HG02588 (cell line): ENCODE measurements at regions not wholly inside any gene's neighbourhood (a gene's known extent, or its start where the extent isn't known, plus 50 kb on each side); places are given as distances from the start of the nearest gene placed in this dataset.

Experiments
- ATAC-seq: cut with Tn5 transposase; IDR thresholded peaks from one replicate; pipeline ENCODE4 v1.9.1; 2021; ENCODE audit warnings: mild to moderate bottlenecking, moderate library complexity; ENCODE audit not compliant: unreplicated experiment

DNA sequence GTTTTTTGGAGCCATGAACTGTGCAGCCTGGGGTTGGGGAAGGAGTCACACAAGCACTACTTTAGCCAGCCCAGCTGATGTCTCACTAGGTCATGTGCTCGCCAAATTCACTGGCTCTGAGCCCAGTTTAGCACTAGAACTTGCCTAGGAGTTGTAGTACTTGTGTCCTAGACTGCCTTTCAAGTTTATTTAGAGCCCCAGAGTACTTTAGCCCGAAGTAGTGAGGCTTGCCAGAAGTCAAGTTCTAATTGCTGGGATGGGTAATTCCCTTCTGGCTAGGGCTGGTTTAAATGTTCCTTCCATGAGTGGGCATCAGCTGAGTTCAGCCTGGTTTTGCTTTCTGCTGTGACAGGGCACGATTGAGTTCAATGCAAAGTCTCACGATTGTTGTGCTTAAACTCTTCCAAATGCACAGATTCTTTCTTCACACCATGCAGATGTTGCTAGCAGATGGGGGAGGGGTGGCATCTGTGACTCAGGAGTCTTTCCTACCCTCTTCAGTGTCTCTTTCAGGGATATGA lies 228.2 kb upstream of the ZPLD1 start:
- ATAC-seq = no peak

DNA sequence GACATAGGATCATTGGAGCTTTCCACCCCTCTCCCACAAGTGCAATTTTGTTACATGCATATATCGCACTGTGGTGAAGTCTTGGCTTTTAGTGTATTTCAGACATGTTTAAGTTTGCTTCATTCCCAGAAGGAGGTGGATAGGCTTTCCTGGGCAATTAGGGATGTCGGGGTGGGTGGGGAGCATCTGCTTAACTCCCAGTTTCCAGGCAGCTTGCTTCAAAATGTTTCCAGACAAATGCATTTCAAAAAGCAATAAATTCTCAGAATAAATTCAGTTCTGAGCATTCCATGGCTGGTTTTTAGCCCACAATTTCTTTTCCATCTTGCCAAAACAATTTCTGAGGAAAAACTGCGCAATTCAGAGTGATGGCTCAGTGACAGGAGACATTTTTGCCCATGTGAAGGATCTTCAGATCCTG lies 227.7 kb upstream of the ZPLD1 start:
- no peak for ATAC-seq

- ATAC-seq = no peak
Measured at GRCh38 chr3:102215166-102215565, 219.6 kb upstream of the ZPLD1 start.

GRCh38 chr3:102223132-102223531 lies 211.7 kb upstream of the ZPLD1 start:
- no peak for ATAC-seq

DNA sequence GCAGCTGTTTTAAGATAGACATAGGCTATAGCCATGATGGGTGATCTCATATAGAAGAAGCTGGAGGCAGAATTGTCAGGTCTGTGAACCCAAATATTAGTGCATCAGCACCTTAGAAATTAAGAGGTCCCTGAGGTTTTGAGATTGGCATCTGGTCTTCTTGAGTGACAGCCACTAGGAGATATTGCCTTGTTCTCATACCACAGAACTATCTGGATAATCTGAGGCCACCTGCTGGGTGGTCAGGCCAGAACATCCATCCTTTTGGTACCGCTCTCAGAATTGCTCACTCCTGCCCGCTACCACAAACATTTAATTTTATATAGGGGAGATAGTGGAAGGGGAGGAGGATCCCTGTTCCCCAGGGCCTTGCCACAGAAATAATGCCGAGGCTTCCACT lies 210.6 kb upstream of the ZPLD1 start:
- ATAC-seq = no peak

DNA sequence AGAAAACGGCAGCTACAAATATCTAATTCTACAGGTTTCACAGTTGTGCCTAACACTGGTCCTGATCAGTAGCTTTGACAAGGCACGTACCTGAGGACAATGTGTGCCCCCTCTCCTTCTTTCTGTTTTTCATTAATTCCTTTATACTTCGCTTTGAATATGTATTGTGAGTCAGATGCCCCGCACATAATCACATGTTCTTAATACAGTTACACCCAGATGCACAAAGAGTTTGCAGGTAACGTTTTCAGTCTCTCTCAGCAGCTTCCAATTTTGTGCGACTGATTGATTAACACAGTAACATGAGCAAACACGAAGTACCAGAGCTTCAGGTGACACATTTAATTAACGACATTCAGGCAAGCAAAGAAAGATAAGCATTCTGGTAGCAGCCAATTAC lies 209.8 kb upstream of the ZPLD1 start:
- ATAC-seq = no peak

- peak; percentile 40 for ATAC-seq
Measured at GRCh38 chr3:102225407-102226132, 209.2 kb upstream of the ZPLD1 start.

DNA sequence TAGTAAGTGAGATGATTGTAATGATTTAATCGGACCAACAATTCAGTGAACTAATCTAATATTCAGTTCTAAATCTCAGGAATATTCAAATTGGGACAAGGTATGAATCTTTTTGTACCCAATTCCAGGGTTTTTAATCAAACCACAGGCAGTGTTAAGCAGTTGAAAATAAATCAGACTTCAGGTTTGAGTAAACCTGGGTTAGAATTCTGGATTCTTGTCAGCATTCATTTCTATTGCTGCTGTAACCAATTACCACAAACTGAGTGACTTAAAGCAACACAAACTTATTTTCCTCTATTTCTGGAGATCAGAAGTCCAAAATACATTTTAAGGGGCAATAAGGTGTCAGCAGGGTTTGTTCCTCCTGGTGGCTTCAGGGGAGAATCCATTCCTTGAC lies 208.4 kb upstream of the ZPLD1 start:
- no peak for ATAC-seq

DNA sequence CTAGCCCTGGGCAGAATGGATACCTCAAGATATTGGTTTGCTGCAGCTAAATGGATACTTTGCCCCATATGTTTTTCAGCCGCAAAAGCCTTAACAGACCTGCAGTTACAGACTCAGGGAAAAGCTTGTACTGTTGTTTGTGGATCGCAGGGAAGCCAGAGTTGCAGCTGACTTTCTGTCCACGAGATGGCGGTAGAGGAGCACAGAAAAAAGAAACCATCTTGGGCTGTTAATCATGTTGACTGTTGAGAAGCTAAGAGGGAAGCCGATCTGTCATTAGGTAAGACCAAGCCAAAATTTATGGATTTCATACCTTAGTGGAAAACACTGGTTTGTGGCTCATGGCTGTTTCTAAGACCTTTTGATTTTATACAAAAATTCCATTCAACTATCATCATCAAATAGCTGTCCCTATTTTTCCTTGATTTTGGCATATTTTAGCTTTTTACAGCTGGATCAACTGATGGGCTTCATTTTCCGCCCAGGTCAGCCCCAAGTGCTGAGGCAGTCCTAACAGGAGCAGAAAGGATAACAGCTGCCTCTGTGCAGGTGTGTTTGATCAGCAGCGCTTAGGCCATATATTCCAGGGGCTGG lies 205.7 kb upstream of the ZPLD1 start:
- peak; percentile 46 for ATAC-seq

- ATAC-seq = no peak
Measured at GRCh38 chr3:102230057-102230456, 204.8 kb upstream of the ZPLD1 start.

GRCh38 chr3:102233881-102234280 lies 200.9 kb upstream of the ZPLD1 start:
- peak; percentile 96 for ATAC-seq

DNA sequence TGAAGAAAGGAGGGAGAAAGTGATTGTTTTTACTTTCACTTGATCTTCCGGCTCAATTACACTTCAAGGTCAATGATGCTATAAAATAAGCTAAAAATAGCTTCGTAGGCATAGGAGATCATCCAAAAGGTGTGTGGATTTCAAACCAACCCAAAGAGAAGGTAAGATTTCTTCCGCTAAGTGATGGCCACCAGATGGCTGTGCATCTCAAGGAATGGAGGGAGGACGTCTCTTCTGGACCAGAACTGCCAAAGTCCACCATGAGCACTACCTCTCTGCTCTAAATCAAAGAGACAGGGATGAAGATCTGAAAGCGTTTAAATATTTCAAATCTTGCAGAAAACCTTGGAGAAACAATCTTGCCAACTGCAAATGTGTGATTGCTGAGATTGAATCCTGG lies 199.1 kb upstream of the ZPLD1 start:
- no peak for ATAC-seq

DNA sequence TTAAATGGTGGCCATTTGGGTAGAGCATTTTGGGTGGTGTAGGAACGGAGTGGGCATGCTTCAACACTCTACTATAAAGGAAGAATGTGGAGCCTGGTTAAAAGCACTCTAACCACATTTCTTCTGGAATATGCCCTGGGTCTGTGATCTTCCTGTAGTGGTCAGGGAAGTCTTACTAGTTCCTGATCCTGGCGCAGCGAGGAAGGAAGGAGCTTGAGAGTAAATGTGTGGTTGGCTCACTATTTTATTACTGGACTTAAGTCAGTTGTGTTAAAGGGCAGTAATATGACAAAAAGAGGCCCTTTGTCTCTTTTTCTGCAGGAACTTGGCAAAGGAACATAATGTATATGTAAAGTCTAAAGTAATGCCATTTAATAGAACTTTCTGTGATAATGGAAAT lies 197.6 kb upstream of the ZPLD1 start:
- ATAC-seq = no peak

- ATAC-seq = no peak
Measured at GRCh38 chr3:102237838-102238237, 197.0 kb upstream of the ZPLD1 start.

- ATAC-seq = no peak
Measured at GRCh38 chr3:102238362-102238761, 196.5 kb upstream of the ZPLD1 start.

- no peak for ATAC-seq
Measured at GRCh38 chr3:102240720-102241119, 194.1 kb upstream of the ZPLD1 start.

- ATAC-seq = no peak
Measured at GRCh38 chr3:102248981-102249705, 185.7 kb upstream of the ZPLD1 start.

GRCh38 chr3:102255736-102256135 lies 179.1 kb upstream of the ZPLD1 start:
- no peak for ATAC-seq

- no peak for ATAC-seq
Measured at GRCh38 chr3:102258666-102259227, 176.1 kb upstream of the ZPLD1 start.

- ATAC-seq = no peak
Measured at GRCh38 chr3:102259663-102260062, 175.2 kb upstream of the ZPLD1 start.

- no peak for ATAC-seq
Measured at GRCh38 chr3:102265720-102266119, 169.1 kb upstream of the ZPLD1 start.

DNA sequence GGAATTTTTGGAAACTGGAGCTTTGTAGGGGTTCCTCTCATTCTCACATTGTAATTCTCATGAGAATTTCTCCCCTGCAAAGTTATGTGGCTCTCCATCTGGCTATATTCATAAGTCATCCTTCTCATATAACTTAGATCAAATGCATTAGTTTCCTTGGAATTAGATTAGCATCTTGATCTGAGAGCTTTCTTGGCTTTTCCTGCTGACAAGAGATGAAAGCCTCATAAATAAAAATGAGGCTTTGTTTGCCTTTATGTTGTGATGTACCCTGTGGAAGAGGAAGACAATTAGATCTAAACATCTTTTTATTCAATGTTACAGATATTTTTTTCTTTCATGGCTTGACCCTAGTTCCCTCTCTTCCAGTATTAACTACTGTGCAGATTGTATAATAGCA lies 165.4 kb upstream of the ZPLD1 start:
- ATAC-seq = no peak
